ENCODE measurements at regions not wholly inside any gene's neighbourhood (a gene's known extent, or its start where the extent isn't known, plus 50 kb on each side); places are given as distances from the start of the nearest gene placed in this dataset.
A peak's percentile ranks its signal among the peaks of the same experiment; 100 is the strongest.

DNA sequence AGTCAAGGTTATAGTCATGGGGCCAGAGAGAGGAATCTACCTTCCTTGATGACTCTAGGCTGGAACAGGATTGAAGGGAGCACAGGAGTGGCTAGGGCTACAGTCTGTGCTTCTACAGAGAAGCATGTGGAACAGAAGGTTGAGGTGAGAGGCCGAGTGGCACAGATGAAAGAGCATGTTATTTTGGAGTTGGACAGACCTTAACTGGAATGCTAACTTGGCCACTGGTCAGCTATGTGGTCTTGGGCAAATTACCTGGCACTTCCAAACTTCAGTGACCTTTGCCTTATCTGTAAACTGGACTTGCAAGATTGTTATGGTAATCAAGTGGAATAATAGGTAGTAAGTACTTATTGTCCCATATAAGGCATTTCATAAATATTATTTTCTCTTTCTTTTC is 252.7 kb downstream of the KCNRG start:
- Histone ChIP-seq H3K36me3 (ENCODE audit: control insufficient read depth, insufficient read depth, low read length) (no peaks in the 10 kb centered on the region), H3K27me3 (ENCODE audit: control insufficient read depth, insufficient read depth, low read length) (no peaks in the 10 kb centered on the region), H3K4me1 (ENCODE audit: control insufficient read depth, insufficient read depth, low read length) (no peaks in the 10 kb centered on the region), H3K4me3 (ENCODE audit: low read length) (no peak overlapping the region), H3K27ac (ENCODE audit: low read length) (no peak overlapping the region), H3K9me3 (ENCODE audit: control insufficient read depth, insufficient read depth, low read length) (no peaks in the 10 kb centered on the region)
- WGBS (ENCODE audit: insufficient coverage, insufficient read length) = no CpG with 5 or more reads among the region's 1 CpG
- DNase-seq (ENCODE audit: low read depth, low spot score) = no peak

- Histone ChIP-seq H3K36me3 (ENCODE audit: control insufficient read depth, insufficient read depth, low read length) (no peaks in the 10 kb centered on the region), H3K27me3 (ENCODE audit: control insufficient read depth, insufficient read depth, low read length) (no peaks in the 10 kb centered on the region), H3K4me3 (ENCODE audit: low read length) (no peak overlapping the region), H3K27ac (ENCODE audit: low read length) (no peak overlapping the region), H3K9me3 (ENCODE audit: control insufficient read depth, insufficient read depth, low read length) (no peaks in the 10 kb centered on the region), H3K4me1 (ENCODE audit: control insufficient read depth, insufficient read depth, low read length) (no peaks in the 10 kb centered on the region)
- no peak for DNase-seq (ENCODE audit: low read depth, low spot score)
- no CpG with 5 or more reads among the region's 2 CpGs for WGBS (ENCODE audit: insufficient coverage, insufficient read length)
Observed at GRCh38 chr13:50268500-50268899, 253.3 kb downstream of the KCNRG start.

GRCh38 chr13:50274181-50274580 is 258.9 kb downstream of the KCNRG start:
- DNase-seq (ENCODE audit: low read depth, low spot score) = no peak
- no peak overlapping the region for H3K4me3 ChIP-seq (ENCODE audit: low read length)
- no peak overlapping the region for H3K27ac ChIP-seq (ENCODE audit: low read length)
- no peaks in the 10 kb centered on the region for H3K9me3 ChIP-seq (ENCODE audit: control insufficient read depth, insufficient read depth, low read length)
- no CpG with 5 or more reads among the region's 1 CpG for WGBS (ENCODE audit: insufficient coverage, insufficient read length)
- H3K36me3 ChIP-seq (ENCODE audit: control insufficient read depth, insufficient read depth, low read length) = no peaks in the 10 kb centered on the region
- peaks cover 5% of the 10 kb centered on the region; the same call in 1 of the 2 replicates for H3K4me1 ChIP-seq (ENCODE audit: control insufficient read depth, insufficient read depth, low read length)
- no peaks in the 10 kb centered on the region for H3K27me3 ChIP-seq (ENCODE audit: control insufficient read depth, insufficient read depth, low read length)

DNA sequence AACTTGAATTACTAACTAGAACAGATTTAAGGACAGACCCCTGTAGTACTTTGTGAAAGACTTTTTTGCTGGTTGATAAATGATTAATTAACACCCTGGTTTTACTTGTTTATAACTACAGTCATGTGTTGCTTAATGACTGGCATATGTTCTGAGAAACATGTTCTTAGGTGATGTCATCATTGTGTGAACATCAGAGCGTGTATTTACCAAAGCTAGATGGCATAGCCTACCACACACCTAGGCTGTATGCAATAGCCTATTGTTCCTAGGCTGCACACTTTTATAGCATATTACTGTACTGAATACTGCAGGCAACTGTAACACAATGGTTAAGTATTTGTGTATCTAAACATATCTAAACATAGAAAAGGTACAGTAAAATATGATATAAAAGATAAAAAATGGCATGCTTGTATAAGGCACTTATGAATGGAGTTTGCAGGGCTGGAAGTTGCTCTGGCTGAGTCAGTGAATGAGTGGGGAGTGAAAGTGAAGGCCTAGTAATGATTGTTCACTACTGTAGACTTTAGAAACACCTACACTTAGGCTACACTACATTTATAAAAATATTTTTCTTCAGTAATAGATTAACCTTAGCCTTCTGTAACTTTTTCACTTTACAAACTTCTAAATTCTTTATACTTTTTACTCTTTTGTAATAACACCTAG is 260.3 kb downstream of the KCNRG start:
- H3K4me1 ChIP-seq (ENCODE audit: control insufficient read depth, insufficient read depth, low read length) = peaks cover 5% of the 10 kb centered on the region; the same call in 1 of the 2 replicates
- H3K27me3 ChIP-seq (ENCODE audit: control insufficient read depth, insufficient read depth, low read length) = no peaks in the 10 kb centered on the region
- H3K36me3 ChIP-seq (ENCODE audit: control insufficient read depth, insufficient read depth, low read length) = no peaks in the 10 kb centered on the region
- no peak overlapping the region for H3K27ac ChIP-seq (ENCODE audit: low read length)
- no peaks in the 10 kb centered on the region for H3K9me3 ChIP-seq (ENCODE audit: control insufficient read depth, insufficient read depth, low read length)
- no CpG with 5 or more reads among the region's 1 CpG for WGBS (ENCODE audit: insufficient coverage, insufficient read length)
- no peak overlapping the region for H3K4me3 ChIP-seq (ENCODE audit: low read length)
- no peak for DNase-seq (ENCODE audit: low read depth, low spot score)

DNA sequence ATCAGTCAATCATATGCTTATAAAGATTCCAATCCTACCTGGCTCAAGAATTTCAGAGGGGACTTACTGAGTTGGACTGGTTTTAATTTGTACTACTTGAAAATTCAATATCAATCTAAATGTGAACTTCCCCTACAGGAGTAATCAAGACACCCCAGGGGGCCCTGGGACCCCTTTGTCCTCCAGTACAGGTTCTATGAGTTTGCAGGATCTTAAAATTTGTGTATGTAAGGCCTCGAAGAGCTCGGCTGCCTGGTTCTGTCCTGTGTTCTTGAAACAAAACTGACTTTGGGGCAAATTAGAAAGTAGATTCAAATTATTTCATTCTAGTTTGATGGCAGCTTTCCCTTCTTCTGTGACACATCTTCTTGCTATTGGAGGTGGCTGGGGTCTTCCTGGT is 261.3 kb downstream of the KCNRG start:
- no peak overlapping the region for H3K4me3 ChIP-seq (ENCODE audit: low read length)
- DNase-seq (ENCODE audit: low read depth, low spot score) = no peak
- no peaks in the 10 kb centered on the region for H3K36me3 ChIP-seq (ENCODE audit: control insufficient read depth, insufficient read depth, low read length)
- WGBS (ENCODE audit: insufficient coverage, insufficient read length) = no CpG with 5 or more reads among the region's 2 CpGs
- peaks cover 5% of the 10 kb centered on the region; the same call in 1 of the 2 replicates for H3K4me1 ChIP-seq (ENCODE audit: control insufficient read depth, insufficient read depth, low read length)
- H3K9me3 ChIP-seq (ENCODE audit: control insufficient read depth, insufficient read depth, low read length) = no peaks in the 10 kb centered on the region
- no peak overlapping the region for H3K27ac ChIP-seq (ENCODE audit: low read length)
- no peaks in the 10 kb centered on the region for H3K27me3 ChIP-seq (ENCODE audit: control insufficient read depth, insufficient read depth, low read length)

DNA sequence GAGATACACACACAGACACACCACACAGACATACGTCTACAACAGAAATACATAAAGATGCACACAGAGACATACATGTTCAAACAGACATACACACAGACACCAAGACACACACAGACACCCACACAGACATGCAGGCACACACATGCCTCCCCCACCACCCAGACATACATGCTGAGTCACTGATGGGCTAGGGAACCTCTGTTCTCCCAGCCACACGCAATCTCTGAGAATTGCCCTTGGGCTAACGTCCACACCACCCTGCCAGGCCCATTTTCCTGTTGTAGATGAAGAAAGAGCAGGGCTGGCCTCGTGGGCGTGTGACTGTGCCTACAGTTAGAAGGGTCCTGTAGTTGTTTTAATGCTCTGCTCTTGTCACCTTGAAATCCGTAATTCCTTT is 261.9 kb downstream of the KCNRG start:
- Histone ChIP-seq H3K4me1 (ENCODE audit: control insufficient read depth, insufficient read depth, low read length) (peaks cover 5% of the 10 kb centered on the region; the same call in 1 of the 2 replicates), H3K9me3 (ENCODE audit: control insufficient read depth, insufficient read depth, low read length) (no peaks in the 10 kb centered on the region), H3K4me3 (ENCODE audit: low read length) (no peak overlapping the region), H3K27me3 (ENCODE audit: control insufficient read depth, insufficient read depth, low read length) (no peaks in the 10 kb centered on the region), H3K27ac (ENCODE audit: low read length) (no peak overlapping the region), H3K36me3 (ENCODE audit: control insufficient read depth, insufficient read depth, low read length) (no peaks in the 10 kb centered on the region)
- no peak for DNase-seq (ENCODE audit: low read depth, low spot score)
- no CpG with 5 or more reads among the region's 6 CpGs for WGBS (ENCODE audit: insufficient coverage, insufficient read length)

GRCh38 chr13:50277906-50278305 is 262.7 kb downstream of the KCNRG start:
- Histone ChIP-seq H3K27me3 (ENCODE audit: control insufficient read depth, insufficient read depth, low read length) (no peaks in the 10 kb centered on the region), H3K9me3 (ENCODE audit: control insufficient read depth, insufficient read depth, low read length) (no peaks in the 10 kb centered on the region), H3K36me3 (ENCODE audit: control insufficient read depth, insufficient read depth, low read length) (no peaks in the 10 kb centered on the region), H3K27ac (ENCODE audit: low read length) (no peak overlapping the region), H3K4me1 (ENCODE audit: control insufficient read depth, insufficient read depth, low read length) (peaks cover 6% of the 10 kb centered on the region; the same call in 1 of the 2 replicates), H3K4me3 (ENCODE audit: low read length) (no peak overlapping the region)
- WGBS (ENCODE audit: insufficient coverage, insufficient read length) = no CpG with 5 or more reads among the region's 7 CpGs
- DNase-seq (ENCODE audit: low read depth, low spot score) = no peak

DNA sequence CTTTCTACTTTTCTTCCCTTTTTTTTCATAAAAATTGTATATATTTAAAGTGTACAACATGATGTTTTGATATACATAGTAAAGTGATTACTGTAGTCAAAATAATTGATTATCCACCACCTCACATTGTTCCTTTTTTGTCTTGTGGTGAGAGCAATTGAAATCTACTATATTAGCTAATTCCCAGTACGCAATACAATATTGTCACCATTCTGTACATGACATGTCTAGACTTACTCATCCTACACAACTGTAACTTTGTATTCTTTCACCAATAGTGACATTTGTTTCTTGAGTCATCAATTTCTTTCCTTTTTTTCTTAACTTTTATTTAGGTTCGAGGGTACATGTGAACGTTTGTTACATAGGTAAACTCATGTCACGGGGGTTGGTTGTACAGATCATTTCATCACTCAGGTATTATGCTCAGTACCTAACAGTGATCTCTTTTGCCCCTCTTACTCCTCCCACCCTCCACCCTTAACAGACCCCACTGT is 265.2 kb downstream of the KCNRG start:
- Histone ChIP-seq H3K36me3 (ENCODE audit: control insufficient read depth, insufficient read depth, low read length) (no peaks in the 10 kb centered on the region), H3K27ac (ENCODE audit: low read length) (no peak overlapping the region), H3K27me3 (ENCODE audit: control insufficient read depth, insufficient read depth, low read length) (no peaks in the 10 kb centered on the region), H3K9me3 (ENCODE audit: control insufficient read depth, insufficient read depth, low read length) (no peaks in the 10 kb centered on the region), H3K4me3 (ENCODE audit: low read length) (no peak overlapping the region), H3K4me1 (ENCODE audit: control insufficient read depth, insufficient read depth, low read length) (peaks cover 6% of the 10 kb centered on the region; the same call in 1 of the 2 replicates)
- no CpG with 5 or more reads among the region's 4 CpGs for WGBS (ENCODE audit: insufficient coverage, insufficient read length)
- no peak for DNase-seq (ENCODE audit: low read depth, low spot score)

- H3K36me3 ChIP-seq (ENCODE audit: control insufficient read depth, insufficient read depth, low read length) = no peaks in the 10 kb centered on the region
- H3K4me1 ChIP-seq (ENCODE audit: control insufficient read depth, insufficient read depth, low read length) = peaks cover 4% of the 10 kb centered on the region; the same call in 1 of the 2 replicates
- no peak overlapping the region for H3K4me3 ChIP-seq (ENCODE audit: low read length)
- peak; percentile 18 for DNase-seq (ENCODE audit: low read depth, low spot score)
- no peaks in the 10 kb centered on the region for H3K27me3 ChIP-seq (ENCODE audit: control insufficient read depth, insufficient read depth, low read length)
- no peak overlapping the region for H3K27ac ChIP-seq (ENCODE audit: low read length)
- H3K9me3 ChIP-seq (ENCODE audit: control insufficient read depth, insufficient read depth, low read length) = no peaks in the 10 kb centered on the region
Observed at GRCh38 chr13:50282016-50282415, 266.8 kb downstream of the KCNRG start.

DNA sequence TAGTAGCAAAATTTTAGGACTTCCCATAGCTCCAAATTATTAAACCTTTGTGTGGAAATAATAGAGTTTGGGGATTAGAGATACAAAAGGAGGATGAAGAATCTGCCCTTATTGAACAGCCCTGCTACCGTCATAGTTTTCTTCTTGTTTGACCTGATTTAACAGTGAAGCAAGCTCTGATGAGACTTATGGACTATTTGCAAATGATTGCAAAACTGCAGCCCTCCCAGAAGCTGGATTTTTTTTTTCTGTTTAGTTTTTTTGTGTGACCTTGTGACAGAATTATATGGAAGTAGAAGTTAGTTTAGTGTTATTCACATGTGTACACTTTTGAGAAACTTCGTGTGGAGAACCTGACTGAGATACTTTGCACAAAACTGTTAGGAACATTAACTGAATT is 267.8 kb downstream of the KCNRG start:
- Histone ChIP-seq H3K4me1 (ENCODE audit: control insufficient read depth, insufficient read depth, low read length) (peaks cover 1% of the 10 kb centered on the region; the same call in 1 of the 2 replicates), H3K27me3 (ENCODE audit: control insufficient read depth, insufficient read depth, low read length) (no peaks in the 10 kb centered on the region), H3K27ac (ENCODE audit: low read length) (no peak overlapping the region), H3K36me3 (ENCODE audit: control insufficient read depth, insufficient read depth, low read length) (no peaks in the 10 kb centered on the region), H3K4me3 (ENCODE audit: low read length) (no peak overlapping the region), H3K9me3 (ENCODE audit: control insufficient read depth, insufficient read depth, low read length) (no peaks in the 10 kb centered on the region)
- WGBS (ENCODE audit: insufficient coverage, insufficient read length) = no CpG with 5 or more reads among the region's 2 CpGs
- no peak for DNase-seq (ENCODE audit: low read depth, low spot score)

- no peaks in the 10 kb centered on the region for H3K27me3 ChIP-seq (ENCODE audit: control insufficient read depth, insufficient read depth, low read length)
- no peaks in the 10 kb centered on the region for H3K9me3 ChIP-seq (ENCODE audit: control insufficient read depth, insufficient read depth, low read length)
- H3K36me3 ChIP-seq (ENCODE audit: control insufficient read depth, insufficient read depth, low read length) = no peaks in the 10 kb centered on the region
- no peak overlapping the region for H3K27ac ChIP-seq (ENCODE audit: low read length)
- no peak for DNase-seq (ENCODE audit: low read depth, low spot score)
- no CpG with 5 or more reads among the region's 2 CpGs for WGBS (ENCODE audit: insufficient coverage, insufficient read length)
- H3K4me1 ChIP-seq (ENCODE audit: control insufficient read depth, insufficient read depth, low read length) = peaks cover 1% of the 10 kb centered on the region; the same call in 1 of the 2 replicates
- no peak overlapping the region for H3K4me3 ChIP-seq (ENCODE audit: low read length)
Observed at GRCh38 chr13:50284540-50284939, 269.3 kb downstream of the KCNRG start.

Data from iPS DF 6.9 (cell line).